ENCODE measurements at regions not wholly inside any gene's neighbourhood (a gene's known extent, or its start where the extent isn't known, plus 50 kb on each side); places are given as distances from the start of the nearest gene placed in this dataset.

GRCh38 chr10:123289432-123289831, 135.2 kb downstream of the BUB3 start:
- H3K79me2 ChIP-seq (ENCODE audit: insufficient read depth, low read length) = no peaks in the 10 kb centered on the region
- H4K91ac ChIP-seq (ENCODE audit: insufficient read length, low read depth, low read length) = no peak overlapping the region
- WGBS (ENCODE audit: extremely low coverage, insufficient read length, low lambda C conversion rate) = no CpG with 5 or more reads among the region's 1 CpG
- no peaks in the 10 kb centered on the region for H3K9me3 ChIP-seq (ENCODE audit: control insufficient read depth, low read depth, low read length)
- H3K27ac ChIP-seq (ENCODE audit: insufficient read length, low read depth, low read length) = no peak overlapping the region
- H3K56ac ChIP-seq (ENCODE audit: insufficient read length, low read depth, low read length) = no peak overlapping the region
- no peak overlapping the region for H4K5ac ChIP-seq (ENCODE audit: insufficient read length, low read depth, low read length)
- H2BK15ac ChIP-seq (ENCODE audit: low read depth, low read length) = no peak overlapping the region
- no peak overlapping the region for H3K14ac ChIP-seq (ENCODE audit: insufficient read depth, low read length)
- H3K18ac ChIP-seq (ENCODE audit: insufficient read length, low read depth, low read length) = no peak overlapping the region
- no peaks in the 10 kb centered on the region for H3K27me3 ChIP-seq (ENCODE audit: insufficient read depth, low read length)
- Mint-ChIP-seq H3K36me3 (ENCODE audit: insufficient read depth in 1 of 3, low read depth in 3 of 3) (no peaks in the 10 kb centered on the region), H3K27ac (no peak overlapping the region), H3K9me3 (peaks cover 4% of the 10 kb centered on the region in 2 experiments; a peak in 2 of 5 replicates), H3K4me3 (no peak overlapping the region), H3K27me3 (ENCODE audit: low read depth) (peaks cover 3% of the 10 kb centered on the region), H3K4me1 (peaks cover 8 to 9% of the 10 kb centered on the region in 2 experiments; a peak in 3 of 4 replicates)
- H3K9ac ChIP-seq (ENCODE audit: extremely low read depth, insufficient read length, low read length) = no peak overlapping the region
- no peak overlapping the region for H2AFZ ChIP-seq (ENCODE audit: low read length)
- no peaks in the 10 kb centered on the region for H3K23me2 ChIP-seq (ENCODE audit: insufficient read length, low read depth, low read length, poor library complexity, severe bottlenecking)
- no peak overlapping the region for H2BK20ac ChIP-seq (ENCODE audit: low read depth, low read length, poor library complexity, severe bottlenecking)
- no peaks in the 10 kb centered on the region for H4K20me1 ChIP-seq (ENCODE audit: control insufficient read depth, insufficient read depth, insufficient read length)
- DNase-seq = no peak
- H3T11ph ChIP-seq (ENCODE audit: low read length) = no peak overlapping the region
- no peaks in the 10 kb centered on the region for H3K79me1 ChIP-seq (ENCODE audit: insufficient read depth, low read depth, low read length, poor library complexity, severe bottlenecking)
- no peak overlapping the region for H2BK120ac ChIP-seq (ENCODE audit: low read depth, low read length, poor library complexity, severe bottlenecking)
- H2BK12ac ChIP-seq (ENCODE audit: insufficient read length, low read depth, low read length) = no peak overlapping the region
- no peak overlapping the region for H4K8ac ChIP-seq (replicated peaks; ENCODE audit: insufficient read length, low read depth, low read length)
- peaks cover 3% of the 10 kb centered on the region; the same call in 1 of the 2 replicates for H3K4me1 ChIP-seq (ENCODE audit: insufficient read depth, low read length)
- TF ChIP-seq CTCF (conservative IDR thresholded peaks at IDR 0.05) = no peak
- H3K4me2 ChIP-seq (ENCODE audit: insufficient read depth, insufficient read length, low read length) = no peak overlapping the region
- no peak overlapping the region for H3K23ac ChIP-seq (ENCODE audit: insufficient read length, low read depth, low read length)
- H2BK5ac ChIP-seq (ENCODE audit: insufficient read length, low read length) = no peak overlapping the region
- no peak overlapping the region for H3K4ac ChIP-seq (ENCODE audit: low read depth, low read length)
- H2AK5ac ChIP-seq (ENCODE audit: insufficient read length, low read length) = no peak overlapping the region

All from H9 (cell line).